ENCODE measurements at regions not wholly inside any gene's neighbourhood (a gene's known extent, or its start where the extent isn't known, plus 50 kb on each side); places are given as distances from the start of the nearest gene placed in this dataset.

GRCh38 chr10:21273400-21273968, 252.0 kb downstream of the SKIDA1 start:
- intact Hi-C loops (cut with DNase I; ENCODE audit: low total_unique reads): no loop called here
- DNase-seq: no peak
- peaks cover 0 to 12% (median 0%) of the 10 kb centered on the region in 8 donors for H3K9me3 ChIP-seq
- H3K27ac ChIP-seq: no peak overlapping the region
- no peaks in the 10 kb centered on the region for H3K36me3 ChIP-seq
- 75 to 90% (median 81%) methylated on average over 3 of the region's 3 CpGs for WGBS, 5 donors
- no peaks in the 10 kb centered on the region for H3K27me3 ChIP-seq (replicated peaks in 1 of 7)
- H3K4me3 ChIP-seq: no peak overlapping the region
- TF ChIP-seq POLR2AphosphoS5 (IDR thresholded peaks at IDR 0.05) (no peak), CTCF (IDR thresholded peaks at IDR 0.05 in 8 of 11, conservative IDR thresholded peaks at IDR 0.05 in 3 of 11) (no peak), POLR2A (IDR thresholded peaks at IDR 0.05) (no peak)
- H3K4me1 ChIP-seq: no peaks in the 10 kb centered on the region

- H3K27ac ChIP-seq: no peak overlapping the region
- TF ChIP-seq POLR2AphosphoS5 (IDR thresholded peaks at IDR 0.05) (no peak), POLR2A (IDR thresholded peaks at IDR 0.05) (no peak), CTCF (IDR thresholded peaks at IDR 0.05 in 8 of 11, conservative IDR thresholded peaks at IDR 0.05 in 3 of 11) (no peak)
- peaks cover 0 to 12% (median 0%) of the 10 kb centered on the region in 8 donors for H3K9me3 ChIP-seq
- 66 to 72% (median 69%) methylated on average over 4 of the region's 4 CpGs for WGBS, 5 donors
- H3K4me3 ChIP-seq: no peak overlapping the region
- no peak for DNase-seq
- intact Hi-C loops (cut with DNase I; ENCODE audit: low total_unique reads): no loop called here
- H3K27me3 ChIP-seq (replicated peaks in 1 of 7): no peaks in the 10 kb centered on the region
- H3K4me1 ChIP-seq: no peaks in the 10 kb centered on the region
- no peaks in the 10 kb centered on the region for H3K36me3 ChIP-seq
These were observed 252.7 kb downstream of the SKIDA1 start for GRCh38 chr10:21272643-21273399.

- no peak for TF ChIP-seq POLR2AphosphoS5 (IDR thresholded peaks at IDR 0.05)
- TF ChIP-seq CTCF (IDR thresholded peaks at IDR 0.05 in 8 of 11, conservative IDR thresholded peaks at IDR 0.05 in 3 of 11): no peak
- TF ChIP-seq POLR2A (IDR thresholded peaks at IDR 0.05): no peak
- no peak for DNase-seq
- intact Hi-C loops (cut with DNase I; ENCODE audit: low total_unique reads): no loop called here
- 87 to 99% (median 97%) methylated on average over 3 of the region's 3 CpGs for WGBS, 5 donors
- Histone ChIP-seq H3K4me1 (no peaks in the 10 kb centered on the region), H3K27me3 (replicated peaks in 1 of 7) (no peaks in the 10 kb centered on the region), H3K4me3 (no peak overlapping the region), H3K27ac (no peak overlapping the region), H3K9me3 (peaks cover 0 to 12% (median 0%) of the 10 kb centered on the region in 8 donors), H3K36me3 (no peaks in the 10 kb centered on the region)
These were observed 254.5 kb downstream of the SKIDA1 start for GRCh38 chr10:21270976-21271375.

- intact Hi-C loops (cut with DNase I; ENCODE audit: low total_unique reads): no loop called here
- no peak overlapping the region for H3K27ac ChIP-seq
- H3K4me1 ChIP-seq: no peaks in the 10 kb centered on the region
- WGBS, 5 donors: 79 to 87% (median 83%) methylated on average over 5 of the region's 5 CpGs
- H3K4me3 ChIP-seq: no peak overlapping the region
- no peaks in the 10 kb centered on the region for H3K36me3 ChIP-seq
- H3K27me3 ChIP-seq (replicated peaks in 1 of 7): no peaks in the 10 kb centered on the region
- TF ChIP-seq POLR2AphosphoS5 (IDR thresholded peaks at IDR 0.05): no peak
- TF ChIP-seq POLR2A (IDR thresholded peaks at IDR 0.05): no peak
- no peak for TF ChIP-seq CTCF (IDR thresholded peaks at IDR 0.05 in 8 of 11, conservative IDR thresholded peaks at IDR 0.05 in 3 of 11)
- no peak for DNase-seq
- H3K9me3 ChIP-seq: peaks cover 0 to 7% (median 0%) of the 10 kb centered on the region in 8 donors
These were observed 256.2 kb downstream of the SKIDA1 start for GRCh38 chr10:21269289-21269688.
